Colonic mucosa (tissue), 4 donors: ENCODE measurements at regions not wholly inside any gene's neighbourhood (a gene's known extent, or its start where the extent isn't known, plus 50 kb on each side); places are given as distances from the start of the nearest gene placed in this dataset.

Experiments
- DNase-seq: peaks from one replicate; pipeline ENCODE4 v3.0.0-alpha.2; 2020
- H3K27ac ChIP-seq: fragments of 200-600 bp; one replicate; pipeline ENCODE4 v1.8.0; 2021
- H3K27me3 ChIP-seq: fragments of 200-600 bp; one replicate; pipeline ENCODE4 v1.8.0; 2021
- H3K36me3 ChIP-seq: fragments of 200-600 bp; one replicate; pipeline ENCODE4 v1.8.0; 2021
- H3K4me1 ChIP-seq: fragments of 200-600 bp; one replicate; pipeline ENCODE4 v1.8.0; 2021; ENCODE audit warnings: mild to moderate bottlenecking
- H3K4me3 ChIP-seq: fragments of 200-600 bp; one replicate; pipeline ENCODE4 v1.8.0; 2021
- H3K9ac ChIP-seq, 2 donors: one replicate each; pipeline ENCODE4 v1.7.0; 2013; ENCODE audit warnings: control low read depth in 2 of 2, low read depth in 2 of 2, low read length in 2 of 2
- H3K9me3 ChIP-seq: fragments of 200-600 bp; one replicate; pipeline ENCODE4 v1.8.0; 2021
- CTCF ChIP-seq: fragments of 200-600 bp; IDR thresholded peaks from one replicate; pipeline ENCODE4 v1.8.0; 2022; ENCODE audit warnings: antibody characterized with exemption, mild to moderate bottlenecking
- intact Hi-C: fragments of 100-400 bp; cut with DNase I; formaldehyde crosslinking; loops from one replicate; pipeline ENCODE4 v1.14.1; 2022
- donor health status: healthy.
- donor health status: DM: no; HTN: no; CAD: no.
- donor health status: DM: no; HTN: no; CAD: no.

GRCh38 chr20:60485012-60485760, 527.0 kb downstream of the CDH26 start:
- Histone ChIP-seq H3K4me3 (no peak overlapping the region), H3K36me3 (no peaks in the 10 kb centered on the region), H3K9me3 (no peaks in the 10 kb centered on the region), H3K4me1 (no peaks in the 10 kb centered on the region), H3K27ac (no peak overlapping the region), H3K27me3 (no peaks in the 10 kb centered on the region), H3K9ac (no peak overlapping the region)
- TF ChIP-seq CTCF: no peak
- intact Hi-C loops: no loop called here
- DNase-seq: no peak

GRCh38 chr20:60486315-60486714, 528.1 kb downstream of the CDH26 start:
- no peak overlapping the region for H3K9ac ChIP-seq
- no peak for TF ChIP-seq CTCF
- DNase-seq: no peak
- no peaks in the 10 kb centered on the region for H3K4me1 ChIP-seq
- intact Hi-C loops: no loop called here
- H3K27ac ChIP-seq: no peak overlapping the region
- no peaks in the 10 kb centered on the region for H3K27me3 ChIP-seq
- H3K4me3 ChIP-seq: no peak overlapping the region
- no peaks in the 10 kb centered on the region for H3K36me3 ChIP-seq
- no peaks in the 10 kb centered on the region for H3K9me3 ChIP-seq

GRCh38 chr20:60486937-60487336, 528.7 kb downstream of the CDH26 start:
- TF ChIP-seq CTCF: no peak

GRCh38 chr20:60490217-60491050, 532.2 kb downstream of the CDH26 start:
- TF ChIP-seq CTCF: no peak
- H3K4me1 ChIP-seq: no peaks in the 10 kb centered on the region
- H3K27me3 ChIP-seq: no peaks in the 10 kb centered on the region
- no peak overlapping the region for H3K9ac ChIP-seq
- no peaks in the 10 kb centered on the region for H3K36me3 ChIP-seq
- no peak for DNase-seq
- no peaks in the 10 kb centered on the region for H3K9me3 ChIP-seq
- H3K27ac ChIP-seq: no peak overlapping the region
- intact Hi-C loops: no loop called here
- no peak overlapping the region for H3K4me3 ChIP-seq

More at GRCh38 chr20:60486937-60487336, 528.7 kb downstream of the CDH26 start:
- Histone ChIP-seq H3K36me3 (no peaks in the 10 kb centered on the region), H3K27ac (no peak overlapping the region), H3K4me3 (no peak overlapping the region), H3K4me1 (no peaks in the 10 kb centered on the region), H3K9ac (no peak overlapping the region), H3K9me3 (no peaks in the 10 kb centered on the region), H3K27me3 (no peaks in the 10 kb centered on the region)
- no peak for DNase-seq
- intact Hi-C loops: no loop called here

GRCh38 chr20:60491051-60491581, 532.9 kb downstream of the CDH26 start:
- no peak for DNase-seq
- no peak for TF ChIP-seq CTCF
- H3K4me1 ChIP-seq: no peaks in the 10 kb centered on the region
- intact Hi-C loops: no loop called here
- H3K9me3 ChIP-seq: no peaks in the 10 kb centered on the region
- H3K9ac ChIP-seq: no peak overlapping the region
- H3K4me3 ChIP-seq: no peak overlapping the region
- H3K36me3 ChIP-seq: no peaks in the 10 kb centered on the region
- no peaks in the 10 kb centered on the region for H3K27me3 ChIP-seq
- no peak overlapping the region for H3K27ac ChIP-seq
